ENCODE measurements at regions not wholly inside any gene's neighbourhood (a gene's known extent, or its start where the extent isn't known, plus 50 kb on each side); places are given as distances from the start of the nearest gene placed in this dataset.

GRCh38 chr10:47123716-47124288, 176.2 kb upstream of the GDF10 start:
- Histone ChIP-seq H3K4me1 (replicated peaks) (no peaks in the 10 kb centered on the region), H3K4me3 (no peak overlapping the region), H3K27me3 (replicated peaks) (peaks cover 16% of the 10 kb centered on the region), H3K9me3 (replicated peaks) (no peaks in the 10 kb centered on the region), H3K36me3 (no peaks in the 10 kb centered on the region), H3K27ac (no peak overlapping the region)
- peak in 1 of 2 experiments; percentile 20 for DNase-seq (ENCODE audit: low read depth in 1 of 2, low spot score in 2 of 2)

GRCh38 chr10:47127188-47127785, 172.7 kb upstream of the GDF10 start:
- Histone ChIP-seq H3K27ac (no peak overlapping the region), H3K4me3 (no peak overlapping the region), H3K36me3 (no peaks in the 10 kb centered on the region), H3K9me3 (replicated peaks) (no peaks in the 10 kb centered on the region), H3K4me1 (replicated peaks) (no peaks in the 10 kb centered on the region), H3K27me3 (replicated peaks) (no peaks in the 10 kb centered on the region)
- peak in 1 of 2 experiments; percentile 17 for DNase-seq (ENCODE audit: low read depth in 1 of 2, low spot score in 2 of 2)

- no peaks in the 10 kb centered on the region for H3K4me1 ChIP-seq (replicated peaks)
- no peak overlapping the region for H3K4me3 ChIP-seq
- H3K36me3 ChIP-seq: no peaks in the 10 kb centered on the region
- H3K9me3 ChIP-seq (replicated peaks): no peaks in the 10 kb centered on the region
- no peak for DNase-seq (ENCODE audit: low read depth in 1 of 2, low spot score in 2 of 2)
- no peaks in the 10 kb centered on the region for H3K27me3 ChIP-seq (replicated peaks)
- no peak overlapping the region for H3K27ac ChIP-seq
Observed at GRCh38 chr10:47130491-47130890, 169.5 kb upstream of the GDF10 start.

GRCh38 chr10:47133871-47134570, 166.0 kb upstream of the GDF10 start:
- no peaks in the 10 kb centered on the region for H3K36me3 ChIP-seq
- no peaks in the 10 kb centered on the region for H3K9me3 ChIP-seq (replicated peaks)
- no peak for DNase-seq (ENCODE audit: low read depth in 1 of 2, low spot score in 2 of 2)
- H3K4me1 ChIP-seq (replicated peaks): peaks cover 26% of the 10 kb centered on the region
- no peak overlapping the region for H3K27ac ChIP-seq
- no peak overlapping the region for H3K4me3 ChIP-seq
- H3K27me3 ChIP-seq (replicated peaks): no peaks in the 10 kb centered on the region

- Histone ChIP-seq H3K4me3 (no peak overlapping the region), H3K4me1 (replicated peaks) (peaks cover 29% of the 10 kb centered on the region), H3K27me3 (replicated peaks) (no peaks in the 10 kb centered on the region), H3K27ac (peak overlapping the region; percentile 79), H3K9me3 (replicated peaks) (no peaks in the 10 kb centered on the region), H3K36me3 (no peaks in the 10 kb centered on the region)
- no peak for DNase-seq (ENCODE audit: low read depth in 1 of 2, low spot score in 2 of 2)
Observed at GRCh38 chr10:47136866-47137265, 163.1 kb upstream of the GDF10 start.

- H3K27ac ChIP-seq: peak overlapping the region; percentile 79
- H3K4me3 ChIP-seq: peak overlapping the region; percentile 23
- DNase-seq (ENCODE audit: low read depth in 1 of 2, low spot score in 2 of 2): peak; percentile 66 to 81
- H3K36me3 ChIP-seq: no peaks in the 10 kb centered on the region
- peaks cover 29% of the 10 kb centered on the region for H3K4me1 ChIP-seq (replicated peaks)
- no peaks in the 10 kb centered on the region for H3K9me3 ChIP-seq (replicated peaks)
- H3K27me3 ChIP-seq (replicated peaks): no peaks in the 10 kb centered on the region
Observed at GRCh38 chr10:47137311-47137851, 162.6 kb upstream of the GDF10 start.

GRCh38 chr10:47139121-47139520, 160.9 kb upstream of the GDF10 start:
- H3K4me3 ChIP-seq: no peak overlapping the region; the same call in 1 of the 2 replicates
- peak in 1 of 2 experiments; percentile 24 for DNase-seq (ENCODE audit: low read depth in 1 of 2, low spot score in 2 of 2)

GRCh38 chr10:47140761-47141348, 159.1 kb upstream of the GDF10 start:
- peaks cover 29% of the 10 kb centered on the region for H3K4me1 ChIP-seq (replicated peaks)
- H3K27ac ChIP-seq: no peak overlapping the region
- no peaks in the 10 kb centered on the region for H3K27me3 ChIP-seq (replicated peaks)
- H3K9me3 ChIP-seq (replicated peaks): no peaks in the 10 kb centered on the region
- H3K4me3 ChIP-seq: no peak overlapping the region
- no peaks in the 10 kb centered on the region for H3K36me3 ChIP-seq
- peak in 1 of 2 experiments; percentile 32 for DNase-seq (ENCODE audit: low read depth in 1 of 2, low spot score in 2 of 2)

More at GRCh38 chr10:47139121-47139520, 160.9 kb upstream of the GDF10 start:
- H3K27me3 ChIP-seq (replicated peaks): no peaks in the 10 kb centered on the region
- no peaks in the 10 kb centered on the region for H3K36me3 ChIP-seq
- peaks cover 29% of the 10 kb centered on the region for H3K4me1 ChIP-seq (replicated peaks)
- H3K27ac ChIP-seq: no peak overlapping the region
- no peaks in the 10 kb centered on the region for H3K9me3 ChIP-seq (replicated peaks)

- DNase-seq (ENCODE audit: low read depth in 1 of 2, low spot score in 2 of 2): no peak
- Histone ChIP-seq H3K27ac (no peak overlapping the region), H3K36me3 (no peaks in the 10 kb centered on the region), H3K27me3 (replicated peaks) (no peaks in the 10 kb centered on the region), H3K4me1 (replicated peaks) (peaks cover 28% of the 10 kb centered on the region), H3K9me3 (replicated peaks) (no peaks in the 10 kb centered on the region), H3K4me3 (no peak overlapping the region)
Observed at GRCh38 chr10:47141349-47141748, 158.6 kb upstream of the GDF10 start.

- no peaks in the 10 kb centered on the region for H3K27me3 ChIP-seq (replicated peaks)
- no peaks in the 10 kb centered on the region for H3K36me3 ChIP-seq
- H3K27ac ChIP-seq: no peak overlapping the region
- H3K4me1 ChIP-seq (replicated peaks): peaks cover 10% of the 10 kb centered on the region
- no peak for DNase-seq (ENCODE audit: low read depth in 1 of 2, low spot score in 2 of 2)
- H3K9me3 ChIP-seq (replicated peaks): no peaks in the 10 kb centered on the region
- H3K4me3 ChIP-seq: no peak overlapping the region
Observed at GRCh38 chr10:47143072-47143471, 156.9 kb upstream of the GDF10 start.

- no peaks in the 10 kb centered on the region for H3K9me3 ChIP-seq (replicated peaks)
- H3K4me3 ChIP-seq: no peak overlapping the region
- DNase-seq (ENCODE audit: low read depth in 1 of 2, low spot score in 2 of 2): no peak
- peaks cover 8% of the 10 kb centered on the region for H3K4me1 ChIP-seq (replicated peaks)
- H3K27ac ChIP-seq: no peak overlapping the region
- H3K36me3 ChIP-seq: no peaks in the 10 kb centered on the region
- H3K27me3 ChIP-seq (replicated peaks): no peaks in the 10 kb centered on the region
Observed at GRCh38 chr10:47143473-47143872, 156.5 kb upstream of the GDF10 start.

GRCh38 chr10:47144525-47144924, 155.5 kb upstream of the GDF10 start:
- H3K4me3 ChIP-seq: no peak overlapping the region
- H3K27me3 ChIP-seq (replicated peaks): no peaks in the 10 kb centered on the region
- no peak for DNase-seq (ENCODE audit: low read depth in 1 of 2, low spot score in 2 of 2)
- no peaks in the 10 kb centered on the region for H3K9me3 ChIP-seq (replicated peaks)
- H3K36me3 ChIP-seq: no peaks in the 10 kb centered on the region
- no peak overlapping the region for H3K27ac ChIP-seq
- no peaks in the 10 kb centered on the region for H3K4me1 ChIP-seq (replicated peaks)

- H3K9me3 ChIP-seq (replicated peaks): no peaks in the 10 kb centered on the region
- H3K27ac ChIP-seq: no peak overlapping the region
- no peaks in the 10 kb centered on the region for H3K27me3 ChIP-seq (replicated peaks)
- H3K4me1 ChIP-seq (replicated peaks): no peaks in the 10 kb centered on the region
- DNase-seq (ENCODE audit: low read depth in 1 of 2, low spot score in 2 of 2): no peak
- H3K36me3 ChIP-seq: no peaks in the 10 kb centered on the region
- H3K4me3 ChIP-seq: no peak overlapping the region
Observed at GRCh38 chr10:47145290-47145934, 154.6 kb upstream of the GDF10 start.

Data from SJSA1 (cell line).